ENCODE measurements at regions not wholly inside any gene's neighbourhood (a gene's known extent, or its start where the extent isn't known, plus 50 kb on each side); places are given as distances from the start of the nearest gene placed in this dataset.

GRCh38 chr4:115711575-115711974, 598.2 kb upstream of the NDST4 start:
- Histone ChIP-seq H3K4me2 (ENCODE audit: insufficient read depth, insufficient read length, low read length) (no peak overlapping the region), H3K27ac (ENCODE audit: insufficient read length, low read depth, low read length) (no peak overlapping the region), H2BK15ac (ENCODE audit: low read depth, low read length) (no peak overlapping the region), H4K5ac (ENCODE audit: insufficient read length, low read depth, low read length) (no peak overlapping the region), H3K18ac (ENCODE audit: insufficient read length, low read depth, low read length) (no peak overlapping the region), H3K9me3 (ENCODE audit: control insufficient read depth, low read depth, low read length) (no peaks in the 10 kb centered on the region), H2BK20ac (ENCODE audit: low read depth, low read length, poor library complexity, severe bottlenecking) (no peak overlapping the region), H4K20me1 (ENCODE audit: control insufficient read depth, insufficient read depth, insufficient read length) (no peaks in the 10 kb centered on the region), H4K91ac (ENCODE audit: insufficient read length, low read depth, low read length) (no peak overlapping the region), H2BK120ac (ENCODE audit: low read depth, low read length, poor library complexity, severe bottlenecking) (no peak overlapping the region), H3K4me1 (ENCODE audit: insufficient read depth, low read length) (no peaks in the 10 kb centered on the region), H3T11ph (ENCODE audit: low read length) (no peak overlapping the region), H2AFZ (ENCODE audit: low read length) (no peak overlapping the region), H3K27me3 (ENCODE audit: insufficient read depth, low read length) (no peaks in the 10 kb centered on the region), H2BK12ac (ENCODE audit: insufficient read length, low read depth, low read length) (no peak overlapping the region), H3K56ac (ENCODE audit: insufficient read length, low read depth, low read length) (no peak overlapping the region), H3K23me2 (ENCODE audit: insufficient read length, low read depth, low read length, poor library complexity, severe bottlenecking) (no peaks in the 10 kb centered on the region), H2AK5ac (ENCODE audit: insufficient read length, low read length) (no peak overlapping the region), H3K79me1 (ENCODE audit: insufficient read depth, low read depth, low read length, poor library complexity, severe bottlenecking) (no peaks in the 10 kb centered on the region), H3K4ac (ENCODE audit: low read depth, low read length) (no peak overlapping the region), H3K23ac (ENCODE audit: insufficient read length, low read depth, low read length) (no peak overlapping the region), H4K8ac (replicated peaks; ENCODE audit: insufficient read length, low read depth, low read length) (no peak overlapping the region), H3K9ac (ENCODE audit: extremely low read depth, insufficient read length, low read length) (no peak overlapping the region), H3K79me2 (ENCODE audit: insufficient read depth, low read length) (no peaks in the 10 kb centered on the region), H2BK5ac (ENCODE audit: insufficient read length, low read length) (no peak overlapping the region), H3K14ac (ENCODE audit: insufficient read depth, low read length) (no peak overlapping the region)
- Mint-ChIP-seq H3K4me1 (no peaks in the 10 kb centered on the region), H3K36me3 (ENCODE audit: insufficient read depth in 1 of 3, low read depth in 3 of 3) (no peaks in the 10 kb centered on the region), H3K27ac (peak overlapping the region in 1 of 3 experiments; percentile 19; a peak in 1 of 7 replicates), H3K4me3 (no peak overlapping the region), H3K27me3 (ENCODE audit: low read depth) (no peaks in the 10 kb centered on the region), H3K9me3 (no peaks in the 10 kb centered on the region)
- no CpG with 5 or more reads among the region's 2 CpGs for WGBS (ENCODE audit: extremely low coverage, insufficient read length, low lambda C conversion rate)
- no peak for DNase-seq
- TF ChIP-seq CTCF (conservative IDR thresholded peaks at IDR 0.05): no peak
